ENCODE measurements at regions not wholly inside any gene's neighbourhood (a gene's known extent, or its start where the extent isn't known, plus 50 kb on each side); places are given as distances from the start of the nearest gene placed in this dataset.

- Histone ChIP-seq H3K4me1 (ENCODE audit: insufficient read depth, low read length, poor library complexity, severe bottlenecking) (no peaks in the 10 kb centered on the region), H3K27ac (ENCODE audit: low read depth, low read length, poor library complexity, severe bottlenecking) (no peak overlapping the region), H3K9me3 (ENCODE audit: low read depth, low read length, poor library complexity, severe bottlenecking) (no peaks in the 10 kb centered on the region), H3K36me3 (ENCODE audit: insufficient read depth, low read length, poor library complexity, severe bottlenecking) (no peaks in the 10 kb centered on the region), H3K27me3 (replicated peaks; ENCODE audit: insufficient read depth, low read depth, low read length, poor library complexity) (no peaks in the 10 kb centered on the region), H3K4me3 (ENCODE audit: low read depth, low read length, poor library complexity, severe bottlenecking) (no peak overlapping the region)
- TF ChIP-seq EZH2 (IDR thresholded peaks at IDR 0.05; ENCODE audit: borderline replicate concordance, low read depth, low read length, poor library complexity, severe bottlenecking) = no peak
- TF ChIP-seq CTCF (conservative IDR thresholded peaks at IDR 0.05; ENCODE audit: low read depth, low read length) = no peak
- no peak for DNase-seq (ENCODE audit: low spot score)
- intact Hi-C loops (cut with micrococcal nuclease; ENCODE audit: unreplicated experiment) = no loop called here
- no TSS peak for BruUV-seq (replicated peaks)
- ChIA-PET POLR2A (ENCODE audit: low non-redundant PET) (no interaction called here), CTCF (no interaction called here)
Measured at GRCh38 chr19:33871605-33872004, 74.9 kb downstream of the KCTD15 start.

GRCh38 chr19:33872445-33873320 lies 76.0 kb downstream of the KCTD15 start:
- no peaks in the 10 kb centered on the region for H3K27me3 ChIP-seq (replicated peaks; ENCODE audit: insufficient read depth, low read depth, low read length, poor library complexity)
- POLR2A ChIA-PET (ENCODE audit: low non-redundant PET) = no interaction called here
- no TSS peak for BruUV-seq (replicated peaks)
- TF ChIP-seq EZH2 (IDR thresholded peaks at IDR 0.05; ENCODE audit: borderline replicate concordance, low read depth, low read length, poor library complexity, severe bottlenecking) (no peak), CTCF (conservative IDR thresholded peaks at IDR 0.05; ENCODE audit: low read depth, low read length) (no peak)
- no peak overlapping the region for H3K27ac ChIP-seq (ENCODE audit: low read depth, low read length, poor library complexity, severe bottlenecking)
- CTCF ChIA-PET = no interaction called here
- H3K4me3 ChIP-seq (ENCODE audit: low read depth, low read length, poor library complexity, severe bottlenecking) = no peak overlapping the region
- intact Hi-C loops (cut with micrococcal nuclease; ENCODE audit: unreplicated experiment) = no loop called here
- H3K9me3 ChIP-seq (ENCODE audit: low read depth, low read length, poor library complexity, severe bottlenecking) = no peaks in the 10 kb centered on the region
- H3K36me3 ChIP-seq (ENCODE audit: insufficient read depth, low read length, poor library complexity, severe bottlenecking) = no peaks in the 10 kb centered on the region
- no peaks in the 10 kb centered on the region for H3K4me1 ChIP-seq (ENCODE audit: insufficient read depth, low read length, poor library complexity, severe bottlenecking)
- DNase-seq (ENCODE audit: low spot score) = no peak

- BruUV-seq (replicated peaks) = no TSS peak
- Histone ChIP-seq H3K4me1 (ENCODE audit: insufficient read depth, low read length, poor library complexity, severe bottlenecking) (no peaks in the 10 kb centered on the region), H3K4me3 (ENCODE audit: low read depth, low read length, poor library complexity, severe bottlenecking) (no peak overlapping the region), H3K27me3 (replicated peaks; ENCODE audit: insufficient read depth, low read depth, low read length, poor library complexity) (no peaks in the 10 kb centered on the region), H3K9me3 (ENCODE audit: low read depth, low read length, poor library complexity, severe bottlenecking) (no peaks in the 10 kb centered on the region), H3K27ac (ENCODE audit: low read depth, low read length, poor library complexity, severe bottlenecking) (no peak overlapping the region), H3K36me3 (ENCODE audit: insufficient read depth, low read length, poor library complexity, severe bottlenecking) (no peaks in the 10 kb centered on the region)
- ChIA-PET POLR2A (ENCODE audit: low non-redundant PET) (no interaction called here), CTCF (no interaction called here)
- no peak for DNase-seq (ENCODE audit: low spot score)
- intact Hi-C loops (cut with micrococcal nuclease; ENCODE audit: unreplicated experiment) = no loop called here
- TF ChIP-seq CTCF (conservative IDR thresholded peaks at IDR 0.05; ENCODE audit: low read depth, low read length) (no peak), EZH2 (IDR thresholded peaks at IDR 0.05; ENCODE audit: borderline replicate concordance, low read depth, low read length, poor library complexity, severe bottlenecking) (no peak)
Measured at GRCh38 chr19:33875071-33875470, 78.4 kb downstream of the KCTD15 start.

Measured in A673 (cell line).